Esophagus squamous epithelium (tissue), 4 donors: ENCODE measurements at regions not wholly inside any gene's neighbourhood (a gene's known extent, or its start where the extent isn't known, plus 50 kb on each side); places are given as distances from the start of the nearest gene placed in this dataset.

Source experiments
- POLR2A ChIP-seq, 4 donors: fragments of 450-650 bp; IDR thresholded peaks; one replicate each; pipeline ENCODE4 v1.6.1; 2017; ENCODE audit warnings: antibody characterized with exemption in 4 of 4, mild to moderate bottlenecking in 4 of 4, moderate library complexity in 3 of 4
- TF ChIP-seq, protein P1 (sequence below), 6 experiments: fragments of 450-650 bp in 4 of 6; fragments of 200-600 bp in 2 of 6; sonication (generic) in 2 of 6; IDR thresholded peaks; one replicate each; pipeline ENCODE4 v1.5.1; 2016 to 2019; ENCODE audit warnings: antibody characterized with exemption in 6 of 6, mild to moderate bottlenecking in 4 of 6, moderate library complexity in 4 of 6

- TF ChIP-seq, protein P1, sequence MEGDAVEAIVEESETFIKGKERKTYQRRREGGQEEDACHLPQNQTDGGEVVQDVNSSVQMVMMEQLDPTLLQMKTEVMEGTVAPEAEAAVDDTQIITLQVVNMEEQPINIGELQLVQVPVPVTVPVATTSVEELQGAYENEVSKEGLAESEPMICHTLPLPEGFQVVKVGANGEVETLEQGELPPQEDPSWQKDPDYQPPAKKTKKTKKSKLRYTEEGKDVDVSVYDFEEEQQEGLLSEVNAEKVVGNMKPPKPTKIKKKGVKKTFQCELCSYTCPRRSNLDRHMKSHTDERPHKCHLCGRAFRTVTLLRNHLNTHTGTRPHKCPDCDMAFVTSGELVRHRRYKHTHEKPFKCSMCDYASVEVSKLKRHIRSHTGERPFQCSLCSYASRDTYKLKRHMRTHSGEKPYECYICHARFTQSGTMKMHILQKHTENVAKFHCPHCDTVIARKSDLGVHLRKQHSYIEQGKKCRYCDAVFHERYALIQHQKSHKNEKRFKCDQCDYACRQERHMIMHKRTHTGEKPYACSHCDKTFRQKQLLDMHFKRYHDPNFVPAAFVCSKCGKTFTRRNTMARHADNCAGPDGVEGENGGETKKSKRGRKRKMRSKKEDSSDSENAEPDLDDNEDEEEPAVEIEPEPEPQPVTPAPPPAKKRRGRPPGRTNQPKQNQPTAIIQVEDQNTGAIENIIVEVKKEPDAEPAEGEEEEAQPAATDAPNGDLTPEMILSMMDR (IDR thresholded peaks at IDR 0.05), result no peak
- TF ChIP-seq POLR2A (IDR thresholded peaks at IDR 0.05), result no peak
Observed at GRCh38 chr13:58933475-58933874, 1230.3 kb downstream of the DIAPH3 start.
